A673 (cell line): ENCODE measurements at regions not wholly inside any gene's neighbourhood (a gene's known extent, or its start where the extent isn't known, plus 50 kb on each side); places are given as distances from the start of the nearest gene placed in this dataset.

Experiments
- CTCF ChIP-seq: fragments of 300-800, 200-600 bp; sonication (generic); conservative IDR thresholded peaks from 2 replicates; pipeline ENCODE4 v1.5.1; 2017; ENCODE audit warnings: low read depth, mild to moderate bottlenecking, antibody characterized with exemption, low read length, moderate library complexity, mixed read lengths
- EZH2 ChIP-seq: fragments of 200-600 bp; sonication (generic); IDR thresholded peaks from 2 replicates; pipeline ENCODE4 v1.6.1; 2017; ENCODE audit warnings: borderline replicate concordance, low read depth, mild to moderate bottlenecking, mixed read lengths, antibody characterized with exemption, low read length; ENCODE audit not compliant: poor library complexity, severe bottlenecking

DNA sequence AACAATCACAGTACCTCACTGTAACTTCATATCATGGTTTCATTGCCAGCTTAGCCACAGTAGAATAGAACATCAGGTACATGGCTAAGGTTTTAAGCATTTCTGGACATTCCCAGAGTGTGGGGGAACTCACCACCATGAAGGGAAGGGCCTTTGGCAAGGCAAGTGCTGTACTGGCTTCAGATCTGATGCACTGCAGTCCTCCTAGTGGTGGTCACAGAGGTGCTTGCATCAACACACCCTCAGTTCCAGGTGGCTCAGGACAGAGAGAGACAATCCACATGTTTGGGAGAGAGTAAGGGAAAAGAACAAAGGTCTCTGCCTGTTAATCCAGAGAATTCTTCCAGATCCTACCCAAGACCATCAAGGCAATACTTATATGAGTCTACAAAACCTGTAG lies 528.4 kb upstream of the RGS18 start:
- no peak for TF ChIP-seq EZH2
- TF ChIP-seq CTCF: no peak
